IPS-20b (cell line): ENCODE measurements at regions not wholly inside any gene's neighbourhood (a gene's known extent, or its start where the extent isn't known, plus 50 kb on each side); places are given as distances from the start of the nearest gene placed in this dataset.
"Not testable (repeated sequence)": the region's sequence is repeated elsewhere in the genome, so short reads cannot be mapped to it uniquely, and the experiment has no call there.

Source experiments
- H3K27ac ChIP-seq: one replicate; pipeline ENCODE4 v1.5.1; 2013; ENCODE audit warnings: low read length
- H3K27me3 ChIP-seq: 2 replicates; pipeline ENCODE4 v1.6.1; 2013; ENCODE audit warnings: mild to moderate bottlenecking, low read length, inconsistent platforms; ENCODE audit not compliant: insufficient read depth
- H3K36me3 ChIP-seq: 2 replicates; pipeline ENCODE4 v1.6.1; 2013; ENCODE audit warnings: low read depth, mild to moderate bottlenecking, inconsistent platforms, low read length, moderate library complexity; ENCODE audit not compliant: insufficient read depth
- H3K4me1 ChIP-seq: 2 replicates; pipeline ENCODE4 v1.6.1; 2013; ENCODE audit warnings: mild to moderate bottlenecking, control low read depth, inconsistent platforms, low read length, moderate library complexity; ENCODE audit not compliant: insufficient read depth
- H3K4me3 ChIP-seq: 2 replicates; pipeline ENCODE4 v1.5.1; 2013; ENCODE audit warnings: mild to moderate bottlenecking, low read length, inconsistent platforms
- H3K9ac ChIP-seq: 2 replicates; pipeline ENCODE4 v1.6.1; 2013; ENCODE audit warnings: low read depth, mild to moderate bottlenecking, inconsistent platforms, low read length, moderate library complexity
- H3K9me3 ChIP-seq: 2 replicates; pipeline ENCODE4 v1.6.1; 2013; ENCODE audit warnings: mild to moderate bottlenecking, low read depth, low read length, inconsistent platforms; ENCODE audit not compliant: insufficient read depth

- Histone ChIP-seq H3K9me3 (no peaks in the 10 kb centered on the region), H3K4me1 (0 out of 2 replicates have a peak, but pooled peaks cover 5% of the 10 kb centered on the region), H3K27me3 (no peaks in the 10 kb centered on the region), H3K36me3 (no peaks in the 10 kb centered on the region), H3K9ac (no peak overlapping the region), H3K27ac (no peak overlapping the region), H3K4me3 (no peak overlapping the region)
Measured at GRCh38 chr13:56510836-56511235, 629.9 kb upstream of the PRR20A start.

- not testable (repeated sequence) for H3K36me3 ChIP-seq, H3K9ac ChIP-seq, H3K27ac ChIP-seq, H3K4me3 ChIP-seq, H3K4me1 ChIP-seq, H3K27me3 ChIP-seq, H3K9me3 ChIP-seq
Measured at GRCh38 chr13:56512336-56512735, 628.4 kb upstream of the PRR20A start.

- no peaks in the 10 kb centered on the region for H3K9me3 ChIP-seq
- no peaks in the 10 kb centered on the region for H3K4me1 ChIP-seq
- H3K27ac ChIP-seq = no peak overlapping the region
- no peak overlapping the region for H3K4me3 ChIP-seq
- H3K36me3 ChIP-seq = no peaks in the 10 kb centered on the region
- H3K27me3 ChIP-seq = no peaks in the 10 kb centered on the region
- H3K9ac ChIP-seq = no peak overlapping the region
Measured at GRCh38 chr13:56515441-56515840, 625.3 kb upstream of the PRR20A start.

GRCh38 chr13:56528040-56528790 lies 612.5 kb upstream of the PRR20A start:
- no peak overlapping the region for H3K27ac ChIP-seq
- H3K27me3 ChIP-seq = no peaks in the 10 kb centered on the region
- H3K4me1 ChIP-seq = no peaks in the 10 kb centered on the region
- no peak overlapping the region for H3K9ac ChIP-seq
- H3K9me3 ChIP-seq = no peaks in the 10 kb centered on the region; the same call in 1 of the 2 replicates
- H3K4me3 ChIP-seq = no peak overlapping the region
- no peaks in the 10 kb centered on the region for H3K36me3 ChIP-seq

GRCh38 chr13:56530096-56530495 lies 610.6 kb upstream of the PRR20A start:
- Histone ChIP-seq H3K9ac (no peak overlapping the region), H3K36me3 (no peaks in the 10 kb centered on the region), H3K4me3 (no peak overlapping the region), H3K27me3 (no peaks in the 10 kb centered on the region), H3K9me3 (no peaks in the 10 kb centered on the region), H3K4me1 (no peaks in the 10 kb centered on the region), H3K27ac (no peak overlapping the region)

- not testable (repeated sequence) for H3K36me3 ChIP-seq, H3K27me3 ChIP-seq, H3K9me3 ChIP-seq, H3K27ac ChIP-seq, H3K4me1 ChIP-seq, H3K9ac ChIP-seq, H3K4me3 ChIP-seq
Measured at GRCh38 chr13:56547921-56548320, 592.8 kb upstream of the PRR20A start.

GRCh38 chr13:56558698-56559320 lies 581.9 kb upstream of the PRR20A start:
- no peaks in the 10 kb centered on the region for H3K27me3 ChIP-seq
- no peaks in the 10 kb centered on the region for H3K36me3 ChIP-seq
- no peak overlapping the region for H3K4me3 ChIP-seq
- H3K27ac ChIP-seq = no peak overlapping the region
- H3K4me1 ChIP-seq = no peaks in the 10 kb centered on the region
- H3K9ac ChIP-seq = no peak overlapping the region
- no peaks in the 10 kb centered on the region for H3K9me3 ChIP-seq

- Histone ChIP-seq H3K4me1 (no peaks in the 10 kb centered on the region), H3K4me3 (no peak overlapping the region), H3K36me3 (no peaks in the 10 kb centered on the region), H3K27me3 (no peaks in the 10 kb centered on the region), H3K9ac (no peak overlapping the region), H3K27ac (no peak overlapping the region), H3K9me3 (no peaks in the 10 kb centered on the region)
Measured at GRCh38 chr13:56561327-56561726, 579.4 kb upstream of the PRR20A start.

GRCh38 chr13:56563663-56564062 lies 577.1 kb upstream of the PRR20A start:
- Histone ChIP-seq H3K9me3 (no peaks in the 10 kb centered on the region), H3K27me3 (no peaks in the 10 kb centered on the region), H3K4me1 (no peaks in the 10 kb centered on the region), H3K36me3 (no peaks in the 10 kb centered on the region), H3K27ac (no peak overlapping the region), H3K9ac (no peak overlapping the region), H3K4me3 (no peak overlapping the region)

- no peak overlapping the region for H3K4me3 ChIP-seq
- no peak overlapping the region for H3K27ac ChIP-seq
- 0 out of 2 replicates have a peak, but pooled peaks cover 3% of the 10 kb centered on the region for H3K9me3 ChIP-seq
- H3K9ac ChIP-seq = no peak overlapping the region
- no peaks in the 10 kb centered on the region for H3K27me3 ChIP-seq
- H3K36me3 ChIP-seq = no peaks in the 10 kb centered on the region
- H3K4me1 ChIP-seq = no peaks in the 10 kb centered on the region
Measured at GRCh38 chr13:56586976-56587375, 553.7 kb upstream of the PRR20A start.

- Histone ChIP-seq H3K4me3 (no peak overlapping the region), H3K9me3 (no peaks in the 10 kb centered on the region), H3K4me1 (no peaks in the 10 kb centered on the region), H3K9ac (no peak overlapping the region), H3K27me3 (no peaks in the 10 kb centered on the region), H3K27ac (no peak overlapping the region), H3K36me3 (no peaks in the 10 kb centered on the region)
Measured at GRCh38 chr13:56615572-56615971, 525.1 kb upstream of the PRR20A start.

GRCh38 chr13:56622840-56623239 lies 517.9 kb upstream of the PRR20A start:
- H3K27ac ChIP-seq = no peak overlapping the region
- H3K9ac ChIP-seq = no peak overlapping the region
- H3K4me3 ChIP-seq = no peak overlapping the region
- H3K36me3 ChIP-seq = no peaks in the 10 kb centered on the region
- H3K9me3 ChIP-seq = 0 out of 2 replicates have a peak, but pooled peaks cover 1% of the 10 kb centered on the region
- H3K27me3 ChIP-seq = no peaks in the 10 kb centered on the region
- no peaks in the 10 kb centered on the region for H3K4me1 ChIP-seq
